ENCODE measurements at regions not wholly inside any gene's neighbourhood (a gene's known extent, or its start where the extent isn't known, plus 50 kb on each side); places are given as distances from the start of the nearest gene placed in this dataset.

DNA sequence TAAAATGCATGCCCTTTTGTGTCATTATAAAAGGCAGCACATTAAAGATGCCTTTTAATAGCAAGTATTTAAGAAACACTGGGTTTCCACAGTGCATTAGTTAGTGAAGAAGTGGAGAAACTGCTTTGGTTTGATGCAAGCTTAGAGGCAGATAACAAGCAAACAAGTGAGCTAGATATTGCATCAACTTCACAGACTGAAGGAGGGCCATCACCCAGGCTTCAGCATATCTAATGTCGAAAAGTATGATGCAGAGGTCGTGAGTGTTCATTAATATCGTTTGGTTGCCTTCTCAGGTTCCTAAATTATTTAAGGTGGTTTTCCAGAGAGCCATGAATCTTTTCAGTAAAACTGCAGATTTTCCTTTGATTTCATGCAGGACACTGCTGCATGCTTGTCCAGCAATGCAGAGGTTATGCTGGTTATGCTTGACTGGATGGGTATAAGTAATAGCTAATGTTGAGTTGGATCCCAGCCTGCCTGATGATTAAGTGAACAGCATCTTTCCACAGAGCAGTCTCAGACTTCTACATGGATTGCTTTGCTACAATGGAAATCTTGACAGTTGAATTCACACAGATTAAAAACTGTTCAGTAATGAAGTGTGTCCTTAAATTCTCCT, 69.7 kb upstream of the IPO9 start:
- in situ Hi-C loops (cut with HindIII; ENCODE audit: low pct_unique_long_range_greater_than_20kb, low sequenced_read_pairs), result no loop called here
- H3K27me3 ChIP-seq (ENCODE audit: control insufficient read depth, insufficient read depth, low read length), result no peaks in the 10 kb centered on the region
- no peak overlapping the region for H3K27ac ChIP-seq (ENCODE audit: low read length)
- no peaks in the 10 kb centered on the region for H3K36me3 ChIP-seq (ENCODE audit: control insufficient read depth, insufficient read depth, low read length)
- ATAC-seq (no peak; the same call in 1 of the 2 replicates), DNase-seq (ENCODE audit: low read depth, low spot score) (no peak)
- H3K4me1 ChIP-seq (ENCODE audit: control insufficient read depth, insufficient read depth, low read length), result peaks cover 3% of the 10 kb centered on the region; the same call in 1 of the 2 replicates
- no TSS peak for BruUV-seq (replicated peaks)
- no peak for TF ChIP-seq POLR2AphosphoS5 (IDR thresholded peaks at IDR 0.05; ENCODE audit: low read depth, low read length)
- TF ChIP-seq TCF7L2 (IDR thresholded peaks at IDR 0.05; ENCODE audit: low read depth, low read length), result no peak
- TF ChIP-seq CTCF (IDR thresholded peaks at IDR 0.05), result no peak
- no peak for TF ChIP-seq REST (IDR thresholded peaks at IDR 0.05; ENCODE audit: insufficient read depth in 1 of 2, low read depth in 2 of 2, low read length in 1 of 2)
- no peak for TF ChIP-seq SIN3A (IDR thresholded peaks at IDR 0.05; ENCODE audit: borderline replicate concordance, insufficient read depth, low read depth, low read length)
- intact Hi-C loops (cut with micrococcal nuclease; ENCODE audit: unreplicated experiment), result no loop called here
- no peak overlapping the region for H3K4me3 ChIP-seq (ENCODE audit: low read depth in 2 of 2, low read length in 2 of 2)
- POLR2A ChIA-PET, result no interaction called here
- no peaks in the 10 kb centered on the region for H3K9me3 ChIP-seq (ENCODE audit: control insufficient read depth, insufficient read depth, low read depth, low read length)
- CTCF ChIA-PET, result interaction anchor here (0.5 kb wide), 1 partner anchor 316 kb away, joined by 3 read pairs; no protein-coding TSS in a partner anchor

DNA sequence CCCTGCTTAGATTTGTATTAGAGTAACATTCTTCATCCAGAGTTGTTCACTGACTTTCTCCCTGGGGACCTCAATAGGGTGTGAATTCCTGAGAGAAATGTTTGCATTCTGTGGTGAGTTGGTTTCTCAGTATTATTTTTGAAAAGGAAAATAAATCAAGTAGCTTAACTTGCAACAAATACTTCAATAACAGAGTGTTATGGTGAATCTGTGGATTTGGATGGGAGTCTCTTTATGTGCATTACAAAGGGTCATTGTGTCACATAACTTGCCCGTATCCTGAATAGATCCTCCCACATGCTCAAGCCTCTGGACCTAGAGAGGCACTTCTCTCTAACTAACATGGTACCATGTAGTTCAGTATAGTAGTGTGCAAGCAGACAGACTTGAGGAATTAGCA, 68.4 kb upstream of the IPO9 start:
- Histone ChIP-seq H3K4me3 (ENCODE audit: low read depth in 2 of 2, low read length in 2 of 2) (no peak overlapping the region), H3K27ac (ENCODE audit: low read length) (peak overlapping the region; percentile 26; the same call in 1 of the 2 replicates), H3K9me3 (ENCODE audit: control insufficient read depth, insufficient read depth, low read depth, low read length) (no peaks in the 10 kb centered on the region), H3K27me3 (ENCODE audit: control insufficient read depth, insufficient read depth, low read length) (no peaks in the 10 kb centered on the region), H3K36me3 (ENCODE audit: control insufficient read depth, insufficient read depth, low read length) (no peaks in the 10 kb centered on the region), H3K4me1 (ENCODE audit: control insufficient read depth, insufficient read depth, low read length) (peaks cover 3% of the 10 kb centered on the region; the same call in 1 of the 2 replicates)
- ATAC-seq (no peak), DNase-seq (ENCODE audit: low read depth, low spot score) (no peak)
- intact Hi-C loops (cut with micrococcal nuclease; ENCODE audit: unreplicated experiment), result no loop called here
- TF ChIP-seq REST (IDR thresholded peaks at IDR 0.05; ENCODE audit: insufficient read depth in 1 of 2, low read depth in 2 of 2, low read length in 1 of 2) (no peak), TCF7L2 (IDR thresholded peaks at IDR 0.05; ENCODE audit: low read depth, low read length) (no peak), POLR2AphosphoS5 (IDR thresholded peaks at IDR 0.05; ENCODE audit: low read depth, low read length) (no peak), CTCF (IDR thresholded peaks at IDR 0.05) (no peak), SIN3A (IDR thresholded peaks at IDR 0.05; ENCODE audit: borderline replicate concordance, insufficient read depth, low read depth, low read length) (no peak)
- BruUV-seq (replicated peaks), result no TSS peak
- in situ Hi-C loops (cut with HindIII; ENCODE audit: low pct_unique_long_range_greater_than_20kb, low sequenced_read_pairs), result no loop called here
- ChIA-PET CTCF (interaction anchor here (0.6 kb wide), 1 partner anchor 51 kb away, joined by 3 read pairs; no protein-coding TSS in a partner anchor), POLR2A (no interaction called here)
